SKM-1 (cell line): ENCODE measurements at regions not wholly inside any gene's neighbourhood (a gene's known extent, or its start where the extent isn't known, plus 50 kb on each side); places are given as distances from the start of the nearest gene placed in this dataset.
"Not testable (repeated sequence)": the region's sequence is repeated elsewhere in the genome, so short reads cannot be mapped to it uniquely, and the experiment has no call there.

Experiments used
- DNase-seq: peaks from one replicate; lab custom pipeline; 2025; ENCODE audit not compliant: unreplicated experiment; lab: John Stamatoyannopoulos, UW

- DNase-seq: no peak
Observed at GRCh38 chr10:118963933-118964332, 65.6 kb upstream of the NANOS1 start.

- DNase-seq: not testable (repeated sequence)
Observed at GRCh38 chr10:118964476-118964875, 65.0 kb upstream of the NANOS1 start.

- no peak for DNase-seq
Observed at GRCh38 chr10:118965096-118965495, 64.4 kb upstream of the NANOS1 start.

GRCh38 chr10:118965645-118966044 lies 63.9 kb upstream of the NANOS1 start:
- no peak for DNase-seq

- DNase-seq: no peak
Observed at GRCh38 chr10:118966076-118966849, 63.3 kb upstream of the NANOS1 start.

- no peak for DNase-seq
Observed at GRCh38 chr10:118966850-118967125, 62.7 kb upstream of the NANOS1 start.

- no peak for DNase-seq
Observed at GRCh38 chr10:118967160-118967559, 62.4 kb upstream of the NANOS1 start.

- DNase-seq: no peak
Observed at GRCh38 chr10:118968060-118968459, 61.5 kb upstream of the NANOS1 start.

GRCh38 chr10:118968482-118968881 lies 61.0 kb upstream of the NANOS1 start:
- DNase-seq: no peak

- no peak for DNase-seq
Observed at GRCh38 chr10:118969014-118969413, 60.5 kb upstream of the NANOS1 start.

GRCh38 chr10:118970770-118971169 lies 58.7 kb upstream of the NANOS1 start:
- peak; percentile 9 for DNase-seq

- DNase-seq: no peak
Observed at GRCh38 chr10:118971187-118971586, 58.3 kb upstream of the NANOS1 start.

GRCh38 chr10:118971876-118972275 lies 57.6 kb upstream of the NANOS1 start:
- no peak for DNase-seq

GRCh38 chr10:118973744-118974143 lies 55.8 kb upstream of the NANOS1 start:
- DNase-seq: no peak

GRCh38 chr10:118974951-118975350 lies 54.6 kb upstream of the NANOS1 start:
- DNase-seq: no peak

GRCh38 chr10:118976219-118976618 lies 53.3 kb upstream of the NANOS1 start:
- DNase-seq: not testable (repeated sequence)

- DNase-seq: no peak
Observed at GRCh38 chr10:118977022-118977599, 52.4 kb upstream of the NANOS1 start.

GRCh38 chr10:118977835-118978234 lies 51.7 kb upstream of the NANOS1 start:
- no peak for DNase-seq

- no peak for DNase-seq
Observed at GRCh38 chr10:118978316-118978997, 51.1 kb upstream of the NANOS1 start.

GRCh38 chr10:118978998-118979350 lies 50.5 kb upstream of the NANOS1 start:
- DNase-seq: no peak

- no peak for DNase-seq
Observed at GRCh38 chr10:118979661-118980060, 49.9 kb upstream of the NANOS1 start.
